GM12892 (cell line): ENCODE measurements at regions not wholly inside any gene's neighbourhood (a gene's known extent, or its start where the extent isn't known, plus 50 kb on each side); places are given as distances from the start of the nearest gene placed in this dataset.

Source experiments
- POLR2A ChIP-seq: IDR thresholded peaks from 2 replicates; pipeline ENCODE4 v1.6.1; 2011; ENCODE audit warnings: low read depth, low read length, control low read depth
- POLR2AphosphoS5 ChIP-seq: IDR thresholded peaks from 2 replicates; pipeline ENCODE4 v1.6.1; 2011; ENCODE audit warnings: low read depth, low read length, control low read depth
- TAF1 ChIP-seq: IDR thresholded peaks from 2 replicates; pipeline ENCODE4 v1.6.1; 2011; ENCODE audit warnings: low read depth, mild to moderate bottlenecking, control low read depth, low read length, borderline replicate concordance

GRCh38 chr6:144888621-144889020 lies 603.5 kb downstream of the UTRN start:
- TF ChIP-seq POLR2AphosphoS5 (no peak), POLR2A (no peak), TAF1 (no peak)
